BLaER1 (cell line): ENCODE measurements at regions not wholly inside any gene's neighbourhood (a gene's known extent, or its start where the extent isn't known, plus 50 kb on each side); places are given as distances from the start of the nearest gene placed in this dataset.

Source experiments
- H3K27ac ChIP-seq: shearing (Covaris generic); formaldehyde crosslinking; 2 replicates; pipeline ENCODE4 v1.8.1; 2022
- H3K27me3 ChIP-seq: shearing (Covaris generic); formaldehyde crosslinking; 2 replicates; pipeline ENCODE4 v1.8.1; 2022
- H3K36me3 ChIP-seq: shearing (Covaris generic); formaldehyde crosslinking; 2 replicates; pipeline ENCODE4 v1.8.1; 2022
- H3K4me1 ChIP-seq: shearing (Covaris generic); formaldehyde crosslinking; 2 replicates; pipeline ENCODE4 v1.8.1; 2022
- H3K4me2 ChIP-seq: shearing (Covaris generic); formaldehyde crosslinking; 2 replicates; pipeline ENCODE4 v1.8.1; 2022
- H3K4me3 ChIP-seq: shearing (Covaris generic); formaldehyde crosslinking; 2 replicates; pipeline ENCODE4 v1.8.1; 2022
- H3K9ac ChIP-seq: shearing (Covaris generic); formaldehyde crosslinking; 2 replicates; pipeline ENCODE4 v1.8.1; 2022
- H3K9me3 ChIP-seq: shearing (Covaris generic); formaldehyde crosslinking; 2 replicates; pipeline ENCODE4 v1.8.1; 2022
- H4K20me1 ChIP-seq: shearing (Covaris generic); formaldehyde crosslinking; 2 replicates; pipeline ENCODE4 v1.8.1; 2022
- Cebpa-rat ChIP-seq: shearing (Covaris generic); IDR thresholded peaks from 2 replicates; pipeline ENCODE4 v1.8.1; 2022

GRCh38 chr9:134516464-134516863 is 125.1 kb upstream of the COL5A1 start:
- Histone ChIP-seq H3K27me3 (no peaks in the 10 kb centered on the region), H3K9me3 (peaks cover 19% of the 10 kb centered on the region), H3K4me2 (no peak overlapping the region), H3K27ac (no peak overlapping the region), H3K9ac (no peak overlapping the region), H4K20me1 (no peaks in the 10 kb centered on the region), H3K36me3 (no peaks in the 10 kb centered on the region), H3K4me3 (no peak overlapping the region), H3K4me1 (peaks cover 34% of the 10 kb centered on the region)
- TF ChIP-seq Cebpa-rat = no peak

GRCh38 chr9:134517069-134517680 is 124.4 kb upstream of the COL5A1 start:
- H3K9ac ChIP-seq = no peak overlapping the region
- H3K4me1 ChIP-seq = peaks cover 36% of the 10 kb centered on the region
- H3K36me3 ChIP-seq = no peaks in the 10 kb centered on the region
- TF ChIP-seq Cebpa-rat = no peak
- no peaks in the 10 kb centered on the region for H3K27me3 ChIP-seq
- H3K27ac ChIP-seq = no peak overlapping the region
- H3K9me3 ChIP-seq = peaks cover 19% of the 10 kb centered on the region
- H3K4me2 ChIP-seq = no peak overlapping the region
- no peaks in the 10 kb centered on the region for H4K20me1 ChIP-seq
- no peak overlapping the region for H3K4me3 ChIP-seq

- H3K36me3 ChIP-seq = no peaks in the 10 kb centered on the region
- H4K20me1 ChIP-seq = no peaks in the 10 kb centered on the region
- H3K4me3 ChIP-seq = no peak overlapping the region
- peaks cover 45% of the 10 kb centered on the region for H3K4me1 ChIP-seq
- H3K9ac ChIP-seq = no peak overlapping the region
- H3K27ac ChIP-seq = no peak overlapping the region
- peaks cover 19% of the 10 kb centered on the region for H3K9me3 ChIP-seq
- H3K4me2 ChIP-seq = no peak overlapping the region
- TF ChIP-seq Cebpa-rat = no peak
- no peaks in the 10 kb centered on the region for H3K27me3 ChIP-seq
Observed at GRCh38 chr9:134518004-134518606, 123.5 kb upstream of the COL5A1 start.

- Histone ChIP-seq H4K20me1 (no peaks in the 10 kb centered on the region), H3K4me1 (peaks cover 47% of the 10 kb centered on the region), H3K36me3 (no peaks in the 10 kb centered on the region), H3K9me3 (peaks cover 8% of the 10 kb centered on the region), H3K27ac (no peak overlapping the region), H3K4me2 (peak overlapping the region; percentile 39), H3K4me3 (no peak overlapping the region), H3K9ac (no peak overlapping the region), H3K27me3 (no peaks in the 10 kb centered on the region)
- TF ChIP-seq Cebpa-rat = no peak
Observed at GRCh38 chr9:134519375-134520070, 122.1 kb upstream of the COL5A1 start.

GRCh38 chr9:134521817-134522501 is 119.6 kb upstream of the COL5A1 start:
- H3K9me3 ChIP-seq = peaks cover 6% of the 10 kb centered on the region; the same call in 1 of the 2 replicates
- H3K36me3 ChIP-seq = no peaks in the 10 kb centered on the region
- no peaks in the 10 kb centered on the region for H4K20me1 ChIP-seq
- no peak overlapping the region for H3K4me2 ChIP-seq
- H3K27ac ChIP-seq = no peak overlapping the region
- no peak overlapping the region for H3K9ac ChIP-seq
- 0 out of 2 replicates have a peak, but pooled peaks cover 3% of the 10 kb centered on the region for H3K27me3 ChIP-seq
- peaks cover 55% of the 10 kb centered on the region for H3K4me1 ChIP-seq
- no peak for TF ChIP-seq Cebpa-rat
- H3K4me3 ChIP-seq = no peak overlapping the region

GRCh38 chr9:134522502-134522848 is 119.1 kb upstream of the COL5A1 start:
- H3K4me2 ChIP-seq = no peak overlapping the region
- peaks cover 60% of the 10 kb centered on the region for H3K4me1 ChIP-seq
- H3K27ac ChIP-seq = no peak overlapping the region
- no peak overlapping the region for H3K4me3 ChIP-seq
- no peak overlapping the region for H3K9ac ChIP-seq
- TF ChIP-seq Cebpa-rat = no peak
- H3K27me3 ChIP-seq = 0 out of 2 replicates have a peak, but pooled peaks cover 3% of the 10 kb centered on the region
- H3K9me3 ChIP-seq = peaks cover 6% of the 10 kb centered on the region; the same call in 1 of the 2 replicates
- H4K20me1 ChIP-seq = no peaks in the 10 kb centered on the region
- no peaks in the 10 kb centered on the region for H3K36me3 ChIP-seq

- H3K4me3 ChIP-seq = no peak overlapping the region
- H3K4me2 ChIP-seq = no peak overlapping the region
- no peak overlapping the region for H3K9ac ChIP-seq
- H3K36me3 ChIP-seq = no peaks in the 10 kb centered on the region
- H3K4me1 ChIP-seq = peaks cover 65% of the 10 kb centered on the region
- H3K27me3 ChIP-seq = 0 out of 2 replicates have a peak, but pooled peaks cover 3% of the 10 kb centered on the region
- no peak for TF ChIP-seq Cebpa-rat
- H3K27ac ChIP-seq = no peak overlapping the region
- H3K9me3 ChIP-seq = peaks cover 6% of the 10 kb centered on the region; the same call in 1 of the 2 replicates
- H4K20me1 ChIP-seq = no peaks in the 10 kb centered on the region
Observed at GRCh38 chr9:134522976-134523375, 118.6 kb upstream of the COL5A1 start.

- Histone ChIP-seq H3K4me1 (peaks cover 64% of the 10 kb centered on the region), H4K20me1 (no peaks in the 10 kb centered on the region), H3K9ac (no peak overlapping the region), H3K4me3 (no peak overlapping the region), H3K27me3 (0 out of 2 replicates have a peak, but pooled peaks cover 3% of the 10 kb centered on the region), H3K9me3 (peaks cover 17% of the 10 kb centered on the region), H3K36me3 (0 out of 2 replicates have a peak, but pooled peaks cover under 1% of the 10 kb centered on the region), H3K4me2 (peak overlapping the region; percentile 67), H3K27ac (no peak overlapping the region)
- TF ChIP-seq Cebpa-rat = no peak
Observed at GRCh38 chr9:134525070-134525815, 116.4 kb upstream of the COL5A1 start.
